ENCODE measurements at regions not wholly inside any gene's neighbourhood (a gene's known extent, or its start where the extent isn't known, plus 50 kb on each side); places are given as distances from the start of the nearest gene placed in this dataset.

DNA sequence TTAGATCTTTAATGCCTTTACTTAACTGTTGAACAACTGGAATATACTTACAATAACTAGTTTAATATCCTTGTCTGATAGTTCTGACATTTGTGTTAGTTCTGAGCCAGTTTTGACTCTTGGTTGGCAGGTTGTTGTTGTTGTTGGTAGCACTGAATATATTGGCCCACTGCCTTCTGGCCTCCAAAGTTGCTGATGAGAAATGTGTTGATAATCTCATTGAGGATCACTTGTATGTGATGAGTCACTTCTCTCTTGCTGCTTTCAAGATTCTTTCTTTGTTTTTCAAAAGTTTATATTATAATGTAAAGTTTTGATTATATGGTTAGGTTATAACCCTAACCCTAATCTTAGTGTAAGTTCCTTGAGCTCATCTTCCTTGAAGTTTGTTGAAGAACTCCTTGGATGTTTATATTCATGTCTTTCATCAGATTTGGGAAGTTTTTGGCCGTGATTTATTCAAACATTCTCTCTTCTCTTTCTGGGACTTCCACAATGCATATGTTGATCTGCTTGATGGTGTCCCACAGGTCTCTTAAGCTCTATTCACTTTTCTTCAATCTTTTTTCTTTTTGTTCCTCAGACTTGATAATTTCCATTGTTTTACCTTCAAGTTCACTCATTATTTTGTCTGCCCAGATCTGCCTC, 149.7 kb downstream of the FGF18 start:
- Histone ChIP-seq H3K36me3 (ENCODE audit: control insufficient read depth in 2 of 2, insufficient read depth in 2 of 2, low read length in 2 of 2) (no peaks in the 10 kb centered on the region), H3K4me3 (ENCODE audit: low read length in 2 of 2) (no peak overlapping the region), H3K27ac (ENCODE audit: low read depth in 2 of 2, low read length in 2 of 2) (no peak overlapping the region), H3K27me3 (ENCODE audit: control insufficient read depth in 2 of 2, insufficient read depth in 2 of 2, low read length in 2 of 2) (no peaks in the 10 kb centered on the region), H3K4me1 (ENCODE audit: control insufficient read depth in 2 of 2, insufficient read depth in 2 of 2, low read length in 2 of 2) (no peaks in the 10 kb centered on the region), H3K9me3 (ENCODE audit: control insufficient read depth in 2 of 2, low read length in 2 of 2) (peaks cover 2 to 3% of the 10 kb centered on the region in 2 donors), H3K9ac (ENCODE audit: low read depth in 1 of 2, low read length in 2 of 2) (no peak overlapping the region)

DNA sequence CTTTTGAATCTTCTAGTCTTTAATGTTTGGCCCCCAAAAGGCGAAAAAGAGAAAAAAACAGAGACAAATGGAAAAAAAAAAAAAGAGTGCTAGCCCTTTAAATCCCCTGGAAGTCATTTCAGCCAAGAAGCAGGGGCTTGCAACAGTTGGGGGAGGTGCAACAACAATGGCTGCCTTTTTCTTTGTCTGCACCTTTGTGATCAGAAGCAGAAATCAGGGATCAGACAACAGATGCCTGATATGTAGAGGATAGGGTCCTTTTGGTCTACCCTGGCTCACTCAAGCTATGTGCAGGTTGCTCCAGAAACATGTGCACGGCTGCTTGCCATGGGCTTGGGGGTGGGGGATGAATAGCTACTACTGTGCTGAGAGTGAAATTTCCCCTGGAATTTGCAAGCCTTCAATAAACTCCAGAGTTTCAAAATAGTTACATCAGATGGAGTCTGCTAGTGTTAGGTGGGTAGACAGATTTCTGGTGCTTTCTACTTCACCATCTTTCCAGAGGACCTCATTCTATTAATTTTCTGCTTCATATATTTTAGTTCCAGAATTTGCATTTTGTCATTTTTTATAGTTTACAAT, 150.9 kb downstream of the FGF18 start:
- H3K27ac ChIP-seq (ENCODE audit: low read depth in 2 of 2, low read length in 2 of 2), result no peak overlapping the region
- no peaks in the 10 kb centered on the region for H3K4me1 ChIP-seq (ENCODE audit: control insufficient read depth in 2 of 2, insufficient read depth in 2 of 2, low read length in 2 of 2)
- H3K27me3 ChIP-seq (ENCODE audit: control insufficient read depth in 2 of 2, insufficient read depth in 2 of 2, low read length in 2 of 2), result no peaks in the 10 kb centered on the region
- H3K36me3 ChIP-seq (ENCODE audit: control insufficient read depth in 2 of 2, insufficient read depth in 2 of 2, low read length in 2 of 2), result no peaks in the 10 kb centered on the region
- H3K9ac ChIP-seq (ENCODE audit: low read depth in 1 of 2, low read length in 2 of 2), result no peak overlapping the region
- peaks cover 2 to 3% of the 10 kb centered on the region in 2 donors for H3K9me3 ChIP-seq (ENCODE audit: control insufficient read depth in 2 of 2, low read length in 2 of 2)
- no peak overlapping the region for H3K4me3 ChIP-seq (ENCODE audit: low read length in 2 of 2)

DNA sequence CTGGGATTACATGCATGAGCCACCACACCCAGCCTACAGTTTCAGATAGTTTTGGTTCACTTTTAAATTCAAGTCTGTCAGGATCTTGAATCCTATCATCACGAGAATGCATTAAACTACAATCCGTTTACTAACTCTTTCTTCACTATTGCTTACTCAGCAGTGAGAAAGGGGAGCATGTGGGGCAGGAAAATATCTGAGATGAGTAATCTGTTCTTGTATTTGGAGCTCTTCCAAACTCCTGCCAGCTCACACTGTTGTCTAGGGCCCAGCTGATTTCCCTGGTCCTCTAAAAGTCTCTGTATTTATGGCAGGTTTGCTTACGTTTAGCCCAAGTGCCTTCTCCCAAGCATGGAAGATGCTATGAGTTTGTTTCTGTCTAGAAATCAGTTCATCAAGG, 152.2 kb downstream of the FGF18 start:
- Histone ChIP-seq H3K4me3 (ENCODE audit: low read length in 2 of 2) (no peak overlapping the region), H3K4me1 (ENCODE audit: control insufficient read depth in 2 of 2, insufficient read depth in 2 of 2, low read length in 2 of 2) (no peaks in the 10 kb centered on the region), H3K9me3 (ENCODE audit: control insufficient read depth in 2 of 2, low read length in 2 of 2) (peaks cover 2 to 3% of the 10 kb centered on the region in 2 donors), H3K27ac (ENCODE audit: low read depth in 2 of 2, low read length in 2 of 2) (no peak overlapping the region), H3K27me3 (ENCODE audit: control insufficient read depth in 2 of 2, insufficient read depth in 2 of 2, low read length in 2 of 2) (no peaks in the 10 kb centered on the region), H3K9ac (ENCODE audit: low read depth in 1 of 2, low read length in 2 of 2) (no peak overlapping the region), H3K36me3 (ENCODE audit: control insufficient read depth in 2 of 2, insufficient read depth in 2 of 2, low read length in 2 of 2) (no peaks in the 10 kb centered on the region)

DNA sequence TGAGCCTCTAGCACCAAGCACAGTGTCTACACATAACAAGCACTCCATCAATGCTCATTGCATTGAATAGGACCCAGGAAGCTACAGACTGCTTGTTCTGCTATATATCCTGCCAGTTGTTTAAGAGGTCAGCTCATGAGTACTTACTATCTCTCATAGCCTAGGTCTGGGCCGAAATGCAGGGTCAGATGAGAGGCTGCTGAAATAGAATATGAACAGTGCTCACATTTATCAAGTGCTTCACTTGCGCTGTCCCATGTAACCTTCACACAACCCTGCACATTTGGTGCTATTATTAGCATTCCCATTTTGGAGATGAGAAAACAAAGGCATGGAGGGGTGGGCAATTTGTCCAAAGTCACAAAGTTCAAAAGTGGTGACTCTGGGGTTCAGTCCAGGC, 153.6 kb downstream of the FGF18 start:
- H3K27me3 ChIP-seq (ENCODE audit: control insufficient read depth in 2 of 2, insufficient read depth in 2 of 2, low read length in 2 of 2), result no peaks in the 10 kb centered on the region
- no peak overlapping the region for H3K9ac ChIP-seq (ENCODE audit: low read depth in 1 of 2, low read length in 2 of 2)
- peaks cover 2 to 3% of the 10 kb centered on the region in 2 donors for H3K9me3 ChIP-seq (ENCODE audit: control insufficient read depth in 2 of 2, low read length in 2 of 2)
- no peaks in the 10 kb centered on the region for H3K36me3 ChIP-seq (ENCODE audit: control insufficient read depth in 2 of 2, insufficient read depth in 2 of 2, low read length in 2 of 2)
- no peak overlapping the region for H3K27ac ChIP-seq (ENCODE audit: low read depth in 2 of 2, low read length in 2 of 2)
- H3K4me1 ChIP-seq (ENCODE audit: control insufficient read depth in 2 of 2, insufficient read depth in 2 of 2, low read length in 2 of 2), result no peaks in the 10 kb centered on the region
- no peak overlapping the region for H3K4me3 ChIP-seq (ENCODE audit: low read length in 2 of 2)

DNA sequence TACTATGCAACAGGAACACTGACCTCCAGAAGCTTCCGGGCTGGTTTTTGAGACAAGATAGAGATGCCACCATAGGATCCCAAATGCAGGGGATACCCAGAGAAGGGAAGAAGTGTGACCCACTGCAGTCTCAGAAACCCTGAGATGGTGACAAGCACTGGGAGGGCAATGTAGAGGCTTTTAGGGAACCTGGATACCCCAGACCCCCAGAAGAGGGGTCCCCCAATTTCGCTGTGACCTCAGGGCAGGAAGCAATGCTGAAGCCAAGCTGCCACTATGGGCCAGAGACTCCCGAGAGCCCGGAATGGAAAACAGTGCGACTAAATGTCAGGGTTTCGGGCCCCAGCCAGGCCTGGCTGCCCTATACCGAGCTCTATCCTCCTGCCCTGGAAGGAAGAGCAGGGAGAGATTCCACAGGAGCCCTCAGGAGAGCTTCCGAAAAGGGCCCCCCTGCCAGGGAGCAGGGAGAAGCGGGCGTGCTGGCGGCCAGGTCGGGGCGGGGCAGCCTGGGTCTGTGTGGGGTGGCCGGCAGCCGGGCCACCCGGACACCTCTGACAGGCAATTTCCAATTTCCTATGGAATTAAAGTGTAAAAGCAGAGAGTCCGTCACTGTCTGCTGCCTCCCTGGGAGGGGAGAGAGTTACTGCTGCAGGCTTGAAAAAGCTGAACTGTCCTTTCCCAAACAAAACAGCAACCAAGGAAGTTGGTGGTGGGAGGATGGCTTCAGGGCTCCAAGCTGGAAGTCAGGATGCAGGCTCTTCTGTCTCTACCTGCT, 154.2 kb downstream of the FGF18 start:
- Histone ChIP-seq H3K4me3 (ENCODE audit: low read length in 2 of 2) (no peak overlapping the region), H3K27ac (ENCODE audit: low read depth in 2 of 2, low read length in 2 of 2) (no peak overlapping the region), H3K9me3 (ENCODE audit: control insufficient read depth in 2 of 2, low read length in 2 of 2) (peaks cover 2% of the 10 kb centered on the region in 2 donors), H3K4me1 (ENCODE audit: control insufficient read depth in 2 of 2, insufficient read depth in 2 of 2, low read length in 2 of 2) (no peaks in the 10 kb centered on the region), H3K9ac (ENCODE audit: low read depth in 1 of 2, low read length in 2 of 2) (no peak overlapping the region), H3K36me3 (ENCODE audit: control insufficient read depth in 2 of 2, insufficient read depth in 2 of 2, low read length in 2 of 2) (no peaks in the 10 kb centered on the region), H3K27me3 (ENCODE audit: control insufficient read depth in 2 of 2, insufficient read depth in 2 of 2, low read length in 2 of 2) (no peaks in the 10 kb centered on the region)

DNA sequence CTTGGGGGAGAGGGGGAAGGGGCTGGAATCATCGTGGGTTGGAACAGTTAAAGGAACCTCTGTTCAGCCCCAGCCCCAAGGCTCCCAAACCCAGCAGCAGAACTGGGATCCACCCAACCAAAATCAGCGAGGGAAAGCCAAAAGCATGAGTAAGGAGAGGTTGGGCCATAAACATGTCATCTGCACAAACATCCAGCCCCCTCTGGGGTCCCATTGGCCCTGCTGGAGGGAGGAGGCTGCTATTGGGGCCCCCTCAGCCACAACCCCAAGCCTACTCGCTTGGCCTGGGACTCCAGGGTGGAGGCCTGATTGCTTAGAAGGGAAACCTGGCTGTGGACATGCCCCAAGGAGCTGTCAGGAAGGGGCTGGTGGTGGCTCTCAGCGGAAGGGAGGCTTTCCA, 154.9 kb downstream of the FGF18 start:
- Histone ChIP-seq H3K27ac (ENCODE audit: low read depth in 2 of 2, low read length in 2 of 2) (no peak overlapping the region), H3K9ac (ENCODE audit: low read depth in 1 of 2, low read length in 2 of 2) (no peak overlapping the region), H3K4me1 (ENCODE audit: control insufficient read depth in 2 of 2, insufficient read depth in 2 of 2, low read length in 2 of 2) (no peaks in the 10 kb centered on the region)

DNA sequence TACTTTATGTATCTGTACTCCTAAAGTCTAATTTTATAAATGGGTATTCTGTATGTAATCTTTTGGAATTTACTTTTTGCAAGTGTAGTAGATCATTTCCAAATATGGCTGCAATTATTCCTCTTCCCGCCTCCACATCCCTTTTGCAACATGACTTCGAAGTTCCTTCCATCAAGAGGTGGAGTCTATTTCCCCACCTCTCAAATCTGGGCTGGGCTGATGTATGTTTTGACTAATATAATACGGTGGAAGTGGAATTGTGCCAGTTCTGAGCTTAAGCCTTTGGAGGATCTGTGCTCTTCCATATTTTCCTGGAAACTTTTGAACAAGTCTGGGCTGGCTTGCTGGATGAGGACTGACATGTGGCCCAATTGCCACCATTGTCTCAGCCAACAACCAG, 155.9 kb downstream of the FGF18 start:
- Histone ChIP-seq H3K9ac (ENCODE audit: low read depth in 1 of 2, low read length in 2 of 2) (no peak overlapping the region), H3K36me3 (ENCODE audit: control insufficient read depth in 2 of 2, insufficient read depth in 2 of 2, low read length in 2 of 2) (no peaks in the 10 kb centered on the region), H3K27me3 (ENCODE audit: control insufficient read depth in 2 of 2, insufficient read depth in 2 of 2, low read length in 2 of 2) (no peaks in the 10 kb centered on the region), H3K27ac (ENCODE audit: low read depth in 2 of 2, low read length in 2 of 2) (no peak overlapping the region), H3K4me3 (ENCODE audit: low read length in 2 of 2) (no peak overlapping the region), H3K9me3 (ENCODE audit: control insufficient read depth in 2 of 2, low read length in 2 of 2) (no peaks in the 10 kb centered on the region), H3K4me1 (ENCODE audit: control insufficient read depth in 2 of 2, insufficient read depth in 2 of 2, low read length in 2 of 2) (no peaks in the 10 kb centered on the region)

More for the DNA sequence above, 154.9 kb downstream of the FGF18 start:
- Histone ChIP-seq H3K9me3 (ENCODE audit: control insufficient read depth in 2 of 2, low read length in 2 of 2) (no peaks in the 10 kb centered on the region), H3K36me3 (ENCODE audit: control insufficient read depth in 2 of 2, insufficient read depth in 2 of 2, low read length in 2 of 2) (no peaks in the 10 kb centered on the region), H3K4me3 (ENCODE audit: low read length in 2 of 2) (no peak overlapping the region), H3K27me3 (ENCODE audit: control insufficient read depth in 2 of 2, insufficient read depth in 2 of 2, low read length in 2 of 2) (no peaks in the 10 kb centered on the region)

DNA sequence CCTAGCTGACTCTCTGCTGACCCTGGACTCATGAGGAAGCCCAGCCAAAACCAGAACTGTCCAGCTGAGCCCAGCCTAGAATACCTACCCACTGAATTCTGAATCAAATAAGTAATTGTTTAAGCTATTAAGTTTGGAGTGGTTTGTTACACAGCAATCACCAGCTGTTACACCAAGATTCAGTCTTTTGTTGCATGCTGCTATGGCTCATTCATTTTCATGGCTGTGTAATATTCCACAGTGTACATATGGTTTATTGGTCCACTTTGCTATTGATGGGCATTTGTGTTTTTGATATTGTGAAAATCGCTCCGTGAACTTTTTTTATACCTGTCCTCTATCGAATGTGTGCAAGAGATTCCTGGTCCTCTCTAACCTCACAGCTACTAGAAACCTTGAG, 156.4 kb downstream of the FGF18 start:
- Histone ChIP-seq H3K27me3 (ENCODE audit: control insufficient read depth in 2 of 2, insufficient read depth in 2 of 2, low read length in 2 of 2) (no peaks in the 10 kb centered on the region), H3K4me1 (ENCODE audit: control insufficient read depth in 2 of 2, insufficient read depth in 2 of 2, low read length in 2 of 2) (no peaks in the 10 kb centered on the region), H3K4me3 (ENCODE audit: low read length in 2 of 2) (no peak overlapping the region), H3K36me3 (ENCODE audit: control insufficient read depth in 2 of 2, insufficient read depth in 2 of 2, low read length in 2 of 2) (no peaks in the 10 kb centered on the region), H3K9me3 (ENCODE audit: control insufficient read depth in 2 of 2, low read length in 2 of 2) (no peaks in the 10 kb centered on the region), H3K27ac (ENCODE audit: low read depth in 2 of 2, low read length in 2 of 2) (no peak overlapping the region), H3K9ac (ENCODE audit: low read depth in 1 of 2, low read length in 2 of 2) (no peak overlapping the region)

DNA sequence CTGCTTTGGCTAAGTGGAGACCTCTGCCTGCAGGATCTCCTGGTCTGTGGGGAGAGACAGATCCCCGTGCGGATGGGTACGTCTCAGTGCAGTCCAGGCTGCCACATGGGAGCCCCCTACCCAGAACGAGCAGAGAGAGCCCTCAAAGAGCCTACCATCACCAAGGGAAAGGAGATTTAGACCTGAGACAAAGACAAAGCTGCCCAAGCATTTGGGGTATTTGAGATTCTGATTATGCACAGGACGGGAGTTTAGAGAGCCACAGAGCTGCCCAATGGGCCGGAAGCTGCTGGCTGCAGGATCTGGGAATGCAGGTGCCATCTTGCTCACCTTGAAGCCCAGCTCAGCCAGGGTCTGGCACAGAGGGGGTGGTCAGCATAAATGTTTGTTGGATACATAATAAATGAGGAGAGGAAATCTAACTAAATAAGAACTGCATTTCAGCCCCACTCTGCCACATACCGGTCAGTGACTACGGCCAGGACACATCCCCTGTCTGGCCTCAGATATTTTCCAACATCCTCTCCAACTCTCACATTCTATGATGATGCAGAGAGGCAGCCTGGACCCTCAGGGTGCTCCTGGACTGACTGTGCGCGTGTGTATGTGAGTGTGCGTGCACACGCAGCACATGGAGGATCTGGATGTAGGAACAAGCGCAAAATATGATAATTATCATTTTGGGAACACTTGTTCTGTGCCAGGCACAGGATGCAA, 157.8 kb downstream of the FGF18 start:
- H3K36me3 ChIP-seq (ENCODE audit: control insufficient read depth in 2 of 2, insufficient read depth in 2 of 2, low read length in 2 of 2), result no peaks in the 10 kb centered on the region
- no peak overlapping the region for H3K9ac ChIP-seq (ENCODE audit: low read depth in 1 of 2, low read length in 2 of 2)
- no peaks in the 10 kb centered on the region for H3K9me3 ChIP-seq (ENCODE audit: control insufficient read depth in 2 of 2, low read length in 2 of 2)
- no peak overlapping the region for H3K27ac ChIP-seq (ENCODE audit: low read depth in 2 of 2, low read length in 2 of 2)
- H3K4me3 ChIP-seq (ENCODE audit: low read length in 2 of 2), result no peak overlapping the region
- H3K27me3 ChIP-seq (ENCODE audit: control insufficient read depth in 2 of 2, insufficient read depth in 2 of 2, low read length in 2 of 2), result no peaks in the 10 kb centered on the region
- H3K4me1 ChIP-seq (ENCODE audit: control insufficient read depth in 2 of 2, insufficient read depth in 2 of 2, low read length in 2 of 2), result no peaks in the 10 kb centered on the region
